ENCODE measurements at regions not wholly inside any gene's neighbourhood (a gene's known extent, or its start where the extent isn't known, plus 50 kb on each side); places are given as distances from the start of the nearest gene placed in this dataset.

GRCh38 chr6:84458271-84458670 lies 230.8 kb upstream of the CEP162 start:
- ATAC-seq: no peak
- no peaks in the 10 kb centered on the region for H4K20me1 ChIP-seq (replicated peaks; ENCODE audit: control insufficient read depth, insufficient read depth, low read length)
- H3K9me1 ChIP-seq (ENCODE audit: control insufficient read depth, insufficient read depth, low read length): no peaks in the 10 kb centered on the region
- BruUV-seq (replicated peaks): no TSS peak
- H3K4me3 ChIP-seq: no peak overlapping the region
- no peaks in the 10 kb centered on the region for H3K9me3 ChIP-seq (replicated peaks; ENCODE audit: control insufficient read depth, insufficient read depth, low read depth, low read length)
- in situ Hi-C loops (cut with MboI): no loop called here
- H3K4me1 ChIP-seq (replicated peaks in 1 of 2; ENCODE audit: control insufficient read depth in 2 of 2, insufficient read depth in 2 of 2, low read length in 2 of 2): no peaks in the 10 kb centered on the region
- H3K27ac ChIP-seq (ENCODE audit: extremely low read depth, low read depth, low read length): no peak overlapping the region
- CTCF ChIA-PET (ENCODE audit: low intra/inter-chr PET ratio): no interaction called here
- intact Hi-C loops (cut with micrococcal nuclease): no loop called here
- peaks cover 4 to 5% of the 10 kb centered on the region in 2 experiments; a peak in 2 of 5 replicates for H3K27me3 ChIP-seq (ENCODE audit: control insufficient read depth in 2 of 2, insufficient read depth in 2 of 2, low read length in 2 of 2)
- POLR2A ChIA-PET: no interaction called here
- H2AFZ ChIP-seq (ENCODE audit: low read depth, low read length): no peak overlapping the region
- H3K4me2 ChIP-seq (ENCODE audit: insufficient read depth, low read length): no peak overlapping the region
- no peak for FAIRE-seq
- no peaks in the 10 kb centered on the region for H3K36me3 ChIP-seq (ENCODE audit: control insufficient read depth, insufficient read depth, low read length)
- DNase-seq (ENCODE audit: extremely low read depth in 1 of 4, low spot score in 3 of 4): no peak
- no peak for TF ChIP-seq FOXP4 (CRISPR knock-in tag; IDR thresholded peaks at IDR 0.05; ENCODE audit: borderline replicate concordance)
- no peak for TF ChIP-seq THRA (IDR thresholded peaks at IDR 0.05)
- TF ChIP-seq CBX3 (IDR thresholded peaks at IDR 0.05; ENCODE audit: borderline replicate concordance in 1 of 2, low read length in 2 of 2): no peak
- no peak for TF ChIP-seq ATF4 (CRISPR knock-in tag; IDR thresholded peaks at IDR 0.05)
- TF ChIP-seq RHOXF2B (CRISPR knock-in tag; conservative IDR thresholded peaks at IDR 0.05): no peak
- TF ChIP-seq ZNF134 (CRISPR knock-in tag; conservative IDR thresholded peaks at IDR 0.05): no peak
- no peak for TF ChIP-seq ZNF766 (CRISPR knock-in tag; conservative IDR thresholded peaks at IDR 0.05)
- H3K9ac ChIP-seq (ENCODE audit: insufficient read depth in 1 of 2, low read depth in 2 of 2, low read length in 2 of 2): no peak overlapping the region
- no peaks in the 10 kb centered on the region for H3K79me2 ChIP-seq (ENCODE audit: control insufficient read depth, insufficient read depth, low read length)
- WGBS (ENCODE audit: insufficient coverage, low coverage, missing lambda C conversion rate): 0% methylated on average over 3 of the region's 3 CpGs

Measured in K562 (cell line).